ENCODE measurements at regions not wholly inside any gene's neighbourhood (a gene's known extent, or its start where the extent isn't known, plus 50 kb on each side); places are given as distances from the start of the nearest gene placed in this dataset.
"Not testable (repeated sequence)": the region's sequence is repeated elsewhere in the genome, so short reads cannot be mapped to it uniquely, and the experiment has no call there.

DNA sequence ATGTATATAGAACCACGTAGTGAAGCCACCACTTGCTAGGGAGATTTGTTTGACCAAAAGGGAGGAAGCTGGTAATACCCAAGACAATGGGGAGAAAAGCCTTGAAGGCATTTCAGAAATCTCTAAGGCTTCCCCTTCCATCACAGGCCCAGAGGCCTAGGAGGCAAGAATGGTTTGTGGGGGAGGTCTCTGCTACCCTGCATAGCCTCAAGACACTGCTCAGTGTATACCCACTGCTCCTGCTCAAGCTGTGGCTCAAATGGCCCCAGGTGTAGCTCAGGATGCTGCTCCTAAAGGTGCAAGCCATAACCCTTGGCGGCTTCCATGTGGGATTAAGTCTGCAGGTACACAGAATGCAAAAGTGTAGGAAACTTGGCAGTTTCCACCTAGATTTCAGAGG, 1105.8 kb downstream of the GATA3 start:
- DNase-seq (ENCODE audit: low spot score): no peak
- no peak overlapping the region for H3K27ac ChIP-seq
- TF ChIP-seq, protein P1, sequence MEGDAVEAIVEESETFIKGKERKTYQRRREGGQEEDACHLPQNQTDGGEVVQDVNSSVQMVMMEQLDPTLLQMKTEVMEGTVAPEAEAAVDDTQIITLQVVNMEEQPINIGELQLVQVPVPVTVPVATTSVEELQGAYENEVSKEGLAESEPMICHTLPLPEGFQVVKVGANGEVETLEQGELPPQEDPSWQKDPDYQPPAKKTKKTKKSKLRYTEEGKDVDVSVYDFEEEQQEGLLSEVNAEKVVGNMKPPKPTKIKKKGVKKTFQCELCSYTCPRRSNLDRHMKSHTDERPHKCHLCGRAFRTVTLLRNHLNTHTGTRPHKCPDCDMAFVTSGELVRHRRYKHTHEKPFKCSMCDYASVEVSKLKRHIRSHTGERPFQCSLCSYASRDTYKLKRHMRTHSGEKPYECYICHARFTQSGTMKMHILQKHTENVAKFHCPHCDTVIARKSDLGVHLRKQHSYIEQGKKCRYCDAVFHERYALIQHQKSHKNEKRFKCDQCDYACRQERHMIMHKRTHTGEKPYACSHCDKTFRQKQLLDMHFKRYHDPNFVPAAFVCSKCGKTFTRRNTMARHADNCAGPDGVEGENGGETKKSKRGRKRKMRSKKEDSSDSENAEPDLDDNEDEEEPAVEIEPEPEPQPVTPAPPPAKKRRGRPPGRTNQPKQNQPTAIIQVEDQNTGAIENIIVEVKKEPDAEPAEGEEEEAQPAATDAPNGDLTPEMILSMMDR (conservative IDR thresholded peaks at IDR 0.05; ENCODE audit: low read depth): no peak
- ChIA-PET CTCF (no interaction called here), POLR2A (ENCODE audit: low non-redundant PET) (no interaction called here)

DNA sequence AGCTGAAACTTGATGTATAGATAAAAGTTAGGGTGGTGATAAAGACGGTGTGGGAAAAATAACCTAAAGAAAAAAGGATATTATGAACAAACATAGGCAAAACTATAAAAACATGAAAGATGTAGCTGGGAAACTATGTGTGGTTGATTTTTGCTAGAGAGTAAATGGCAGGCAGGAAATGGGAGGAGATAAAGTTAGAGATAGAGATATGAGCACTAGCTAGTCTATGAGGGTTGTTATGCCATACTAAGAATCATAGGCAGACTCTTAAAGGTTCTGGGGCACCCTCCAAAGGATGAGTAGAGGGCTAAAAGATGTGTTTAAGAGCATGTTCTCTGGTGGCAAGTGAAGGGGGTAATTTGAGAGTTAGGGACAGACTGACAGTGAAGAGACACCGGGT, 1109.2 kb downstream of the GATA3 start:
- TF ChIP-seq, protein P1 (conservative IDR thresholded peaks at IDR 0.05; ENCODE audit: low read depth): no peak
- H3K27ac ChIP-seq: no peak overlapping the region
- CTCF ChIA-PET: interaction anchor here (0.6 kb wide), 1 partner anchor 843 kb away, joined by 7 read pairs; no protein-coding TSS in a partner anchor
- no peak for DNase-seq (ENCODE audit: low spot score)
- POLR2A ChIA-PET (ENCODE audit: low non-redundant PET): no interaction called here

DNA sequence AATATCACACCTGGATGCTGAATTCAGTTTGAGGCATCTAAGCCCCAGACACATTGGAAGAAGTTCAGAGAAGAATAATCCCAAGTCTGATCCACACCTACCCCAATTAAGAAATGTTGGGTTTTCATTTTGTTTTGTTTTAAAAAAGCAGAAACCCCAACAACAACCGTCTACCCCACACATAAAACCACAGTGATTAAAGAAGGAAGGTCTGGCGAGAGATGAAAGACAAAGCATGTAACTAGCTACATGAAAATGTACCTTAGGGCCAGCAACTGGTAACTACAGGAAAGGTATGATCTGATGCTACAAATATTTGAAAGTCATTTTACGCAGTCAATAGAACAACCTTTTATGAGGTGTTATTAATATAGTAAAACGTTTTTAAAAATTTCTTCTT, 1112.3 kb downstream of the GATA3 start:
- no peak overlapping the region for H3K27ac ChIP-seq
- CTCF ChIA-PET: interaction anchor here (0.6 kb wide), 1 partner anchor 1176 kb away, joined by 3 read pairs; no protein-coding TSS in a partner anchor
- no peak for DNase-seq (ENCODE audit: low spot score)

DNA sequence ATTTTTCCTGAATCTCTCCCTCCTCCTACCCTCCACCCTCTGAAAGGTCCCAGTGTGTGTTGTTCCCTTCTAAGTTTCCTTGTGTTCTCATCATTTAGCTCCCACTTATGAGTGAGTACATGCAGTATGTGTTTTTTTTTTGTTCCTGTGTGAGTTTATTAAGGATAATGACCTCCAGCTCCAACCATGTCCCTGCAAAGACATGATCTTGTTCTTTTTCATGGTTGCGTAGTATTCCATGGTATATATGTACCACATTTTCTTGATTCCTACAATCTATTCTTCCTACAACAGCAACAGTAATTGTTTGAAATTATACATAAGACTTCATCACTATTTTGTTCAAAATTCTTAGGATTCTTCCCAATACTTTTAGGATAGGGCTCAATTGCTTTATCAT, 1117.8 kb downstream of the GATA3 start:
- TF ChIP-seq, protein P1 (conservative IDR thresholded peaks at IDR 0.05; ENCODE audit: low read depth): no peak
- no peak for DNase-seq (ENCODE audit: low spot score)
- ChIA-PET CTCF (no interaction called here), POLR2A (ENCODE audit: low non-redundant PET) (no interaction called here)
- no peak overlapping the region for H3K27ac ChIP-seq

More for the DNA sequence above, 1112.3 kb downstream of the GATA3 start:
- POLR2A ChIA-PET (ENCODE audit: low non-redundant PET): interaction anchor here (0.6 kb wide), 1 partner anchor 1801 kb away, joined by 3 read pairs; no protein-coding TSS in a partner anchor
- TF ChIP-seq, protein P1 (conservative IDR thresholded peaks at IDR 0.05; ENCODE audit: low read depth): no peak

DNA sequence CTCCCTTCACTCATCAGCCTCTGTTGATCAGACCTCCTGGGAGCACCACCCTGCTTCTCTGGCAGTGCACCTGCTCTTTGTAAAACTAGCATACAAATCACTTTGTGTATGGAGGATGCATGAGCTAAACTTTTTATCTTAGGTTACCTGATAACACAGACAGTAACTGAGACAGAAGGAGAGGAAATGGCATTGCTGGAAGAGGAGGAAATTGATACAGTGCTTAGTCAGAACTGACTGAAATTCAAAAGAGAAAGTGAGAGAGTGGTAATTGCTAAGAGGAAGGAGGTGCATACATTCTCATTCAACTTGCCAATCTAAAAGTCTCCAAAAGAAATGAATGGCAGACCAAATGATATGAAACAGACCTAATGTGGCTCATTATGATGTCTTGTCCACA, 1120.7 kb downstream of the GATA3 start:
- TF ChIP-seq, protein P1 (conservative IDR thresholded peaks at IDR 0.05; ENCODE audit: low read depth): no peak
- ChIA-PET POLR2A (ENCODE audit: low non-redundant PET) (no interaction called here), CTCF (no interaction called here)
- H3K27ac ChIP-seq: no peak overlapping the region
- DNase-seq (ENCODE audit: low spot score): no peak

DNA sequence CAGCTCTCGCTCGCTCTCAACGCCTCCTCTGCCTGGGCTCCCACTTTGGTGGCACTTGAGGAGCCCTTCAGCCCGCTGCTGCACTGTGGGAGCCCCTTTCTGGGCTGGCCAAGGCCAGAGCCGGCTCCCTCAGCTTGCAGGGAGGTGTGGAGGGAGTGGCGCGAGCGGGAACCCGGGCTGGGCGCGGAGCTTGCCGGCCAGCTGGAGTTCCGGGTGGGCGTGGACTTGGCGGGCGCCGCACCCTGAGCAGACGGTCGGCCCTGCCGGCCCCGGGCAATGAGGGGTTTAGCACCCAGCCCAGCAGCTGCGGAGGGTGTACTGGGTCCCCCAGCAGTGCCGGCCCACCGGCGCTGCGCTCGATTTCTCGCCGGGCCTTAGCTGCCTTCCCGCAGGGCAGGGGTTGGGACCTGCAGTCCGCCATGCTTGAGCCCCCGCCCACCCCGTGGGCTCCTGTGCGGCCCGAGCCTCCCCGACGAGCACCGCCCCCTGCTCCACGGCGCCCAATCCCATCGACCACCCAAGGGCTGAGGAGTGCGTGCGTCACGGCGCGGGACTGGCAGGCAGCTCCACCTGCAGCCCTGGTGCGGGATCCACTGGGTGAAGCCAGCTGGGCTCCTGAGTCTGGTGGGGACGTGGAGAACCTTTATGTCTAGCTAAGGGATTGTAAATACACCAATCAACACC, 1128.9 kb downstream of the GATA3 start:
- DNase-seq (ENCODE audit: low spot score); POLR2A ChIA-PET (ENCODE audit: low non-redundant PET); CTCF ChIA-PET; H3K27ac ChIP-seq: not testable (repeated sequence)

DNA sequence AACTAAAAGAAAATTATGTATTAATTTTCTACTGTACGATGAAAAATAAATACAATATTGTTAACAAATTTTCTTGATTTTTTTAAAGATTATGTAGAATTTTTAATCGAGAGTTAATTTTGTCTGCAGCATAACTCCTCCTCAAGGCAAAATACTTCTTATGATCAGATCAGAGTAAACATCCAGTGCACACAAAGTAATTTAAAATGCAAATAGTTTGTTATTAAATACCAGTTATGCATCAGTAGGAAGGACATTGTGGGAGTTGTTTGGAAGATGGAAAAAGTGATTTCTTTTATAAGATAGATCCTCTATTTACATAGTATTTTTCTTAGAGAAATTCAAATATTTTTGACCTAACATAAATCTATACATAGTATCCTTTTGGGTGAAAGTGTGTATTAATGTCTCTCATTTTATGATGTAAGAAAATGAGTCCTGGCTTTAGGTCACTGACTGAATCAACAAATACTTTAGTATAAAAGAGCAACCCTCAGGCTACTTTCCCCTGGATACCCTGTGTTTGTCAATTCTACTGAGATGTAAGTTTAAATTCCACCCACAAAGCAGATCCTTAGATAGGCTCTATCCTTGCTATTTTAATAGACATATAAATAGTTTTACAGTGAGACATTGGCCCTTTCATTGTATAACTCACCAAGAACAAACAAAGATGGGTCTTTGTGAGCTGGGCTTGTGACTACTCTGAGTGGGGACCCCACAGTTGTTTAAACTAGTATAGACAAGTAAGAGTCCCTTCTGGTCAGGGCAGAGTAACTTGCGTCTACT, 1133.7 kb downstream of the GATA3 start:
- TF ChIP-seq, protein P1 (conservative IDR thresholded peaks at IDR 0.05; ENCODE audit: low read depth): no peak
- POLR2A ChIA-PET (ENCODE audit: low non-redundant PET): no interaction called here
- CTCF ChIA-PET: interaction anchor here (0.6 kb wide), 1 partner anchor 53 kb away, joined by 3 read pairs; no protein-coding TSS in a partner anchor
- H3K27ac ChIP-seq: no peak overlapping the region
- peak; percentile 6 for DNase-seq (ENCODE audit: low spot score)

Measured in RWPE1 (cell line).